HEK293 (cell line): ENCODE measurements at regions not wholly inside any gene's neighbourhood (a gene's known extent, or its start where the extent isn't known, plus 50 kb on each side); places are given as distances from the start of the nearest gene placed in this dataset.

ENCODE experiments used
- CTCF ChIA-PET: fragments of 350-600 bp; formaldehyde crosslinking; extraction: SDS; loops from one replicate; lab custom pipeline; 2021; ENCODE audit warnings: antibody characterized with exemption; lab: Yijun Ruan, JAX
- POLR2A ChIA-PET: fragments of 300-600 bp; formaldehyde crosslinking; extraction: SDS; loops from one replicate; lab custom pipeline; 2020; ENCODE audit warnings: antibody characterized with exemption, inconsistent platforms; lab: Yijun Ruan, JAX
- H3K27ac ChIP-seq: fragments of 200-500 bp; sonication (Bioruptor generic); 2 replicates; pipeline ENCODE4 v1.5.1; 2014; ENCODE audit warnings: low read depth, low read length, control low read depth, inconsistent platforms; ENCODE audit errors: extremely low read depth
- H3K36me3 ChIP-seq, 2 experiments: fragments of 200-500 bp in 1 of 2; sonication (Bioruptor generic) in 1 of 2; 1 replicate in 1 of 2; 2 replicates in 1 of 2; pipeline ENCODE4 v1.5.1; 2014 to 2017; ENCODE audit warnings: inconsistent platforms in 2 of 2, low read length in 2 of 2; ENCODE audit not compliant: control insufficient read depth in 2 of 2, insufficient read depth in 1 of 2
- H3K4me1 ChIP-seq: fragments of 200-500 bp; sonication (Bioruptor generic); 2 replicates; pipeline ENCODE4 v1.5.1; 2014; ENCODE audit warnings: mild to moderate bottlenecking, low read length, inconsistent platforms; ENCODE audit not compliant: control insufficient read depth, insufficient read depth
- H3K4me3 ChIP-seq: 2 replicates; pipeline ENCODE4 v1.5.1; 2011; ENCODE audit warnings: low read depth, mild to moderate bottlenecking, control low read depth, low read length, moderate library complexity
- H3K9me3 ChIP-seq: fragments of 200-500 bp; sonication (Bioruptor generic); 2 replicates; pipeline ENCODE4 v1.5.1; 2014; ENCODE audit warnings: low read depth, low read length, inconsistent platforms; ENCODE audit not compliant: control insufficient read depth, insufficient read depth
- BCL11A ChIP-seq: fragments of 450-650 bp; formaldehyde crosslinking; IDR thresholded peaks from 2 replicates; pipeline ENCODE4 v1.5.1; 2016; ENCODE audit warnings: low read depth, missing biosample characterization, missing genetic modification characterization
- CTCF ChIP-seq: fragments of 450-650 bp; formaldehyde crosslinking; IDR thresholded peaks from 2 replicates; pipeline ENCODE4 v1.5.1; 2016; ENCODE audit warnings: missing biosample characterization, missing genetic modification characterization
- KLF8 ChIP-seq: fragments of 450-650 bp; formaldehyde crosslinking; IDR thresholded peaks from 2 replicates; pipeline ENCODE4 v1.5.1; 2016; ENCODE audit warnings: missing biosample characterization, missing genetic modification characterization
- SCRT1 ChIP-seq: fragments of 450-650 bp; formaldehyde crosslinking; IDR thresholded peaks from 2 replicates; pipeline ENCODE4 v1.5.1; 2016; ENCODE audit warnings: missing biosample characterization, missing genetic modification characterization, borderline replicate concordance
- SCRT2 ChIP-seq: fragments of 450-650 bp; formaldehyde crosslinking; IDR thresholded peaks from 2 replicates; pipeline ENCODE4 v1.5.1; 2016; ENCODE audit warnings: missing biosample characterization, missing genetic modification characterization
- TRIM28 ChIP-seq: IDR thresholded peaks from 2 replicates; pipeline ENCODE4 v1.6.1; 2011; ENCODE audit warnings: low read length, control low read depth, borderline replicate concordance
- ZFP69B ChIP-seq: fragments of 450-650 bp; formaldehyde crosslinking; IDR thresholded peaks from 2 replicates; pipeline ENCODE4 v1.5.1; 2016; ENCODE audit warnings: missing biosample characterization, missing genetic modification characterization
- ZNF112 ChIP-seq: fragments of 450-650 bp; formaldehyde crosslinking; IDR thresholded peaks from 2 replicates; pipeline ENCODE4 v1.5.0; 2017; ENCODE audit warnings: missing biosample characterization, missing genetic modification characterization
- ZNF292 ChIP-seq: fragments of 450-650 bp; formaldehyde crosslinking; IDR thresholded peaks from 2 replicates; pipeline ENCODE4 v1.5.1; 2016; ENCODE audit warnings: low read depth, missing biosample characterization, missing genetic modification characterization, borderline replicate concordance
- ZNF426 ChIP-seq: fragments of 450-650 bp; formaldehyde crosslinking; IDR thresholded peaks from 2 replicates; pipeline ENCODE4 v1.5.1; 2017; ENCODE audit warnings: missing biosample characterization, missing genetic modification characterization, mild to moderate bottlenecking, inconsistent platforms, moderate library complexity
- ZNF529 ChIP-seq: fragments of 450-650 bp; formaldehyde crosslinking; IDR thresholded peaks from 2 replicates; pipeline ENCODE4 v1.5.1; 2017; ENCODE audit warnings: missing genetic modification characterization, missing biosample characterization; ENCODE audit not compliant: insufficient replicate concordance
- ZNF558 ChIP-seq: fragments of 450-650 bp; formaldehyde crosslinking; IDR thresholded peaks from 2 replicates; pipeline ENCODE4 v1.5.1; 2016; ENCODE audit warnings: missing biosample characterization, missing genetic modification characterization
- ZNF585B ChIP-seq: fragments of 450-650 bp; formaldehyde crosslinking; IDR thresholded peaks from 2 replicates; pipeline ENCODE4 v1.5.1; 2016; ENCODE audit warnings: missing biosample characterization, missing genetic modification characterization
- ZNF707 ChIP-seq: fragments of 450-650 bp; formaldehyde crosslinking; IDR thresholded peaks from 2 replicates; pipeline ENCODE4 v1.5.1; 2016; ENCODE audit warnings: missing biosample characterization, missing genetic modification characterization
- TF ChIP-seq, protein P1 (sequence below): fragments of 450-650 bp; formaldehyde crosslinking; IDR thresholded peaks from 2 replicates; pipeline ENCODE4 v1.5.1; 2016; ENCODE audit warnings: missing biosample characterization, missing genetic modification characterization
- TF ChIP-seq, protein P2 (sequence below): fragments of 450-650 bp; formaldehyde crosslinking; IDR thresholded peaks from 2 replicates; pipeline ENCODE4 v1.5.1; 2017; ENCODE audit warnings: missing biosample characterization, missing genetic modification characterization
- TF ChIP-seq, protein P3 (sequence below): fragments of 450-650 bp; formaldehyde crosslinking; IDR thresholded peaks from 2 replicates; pipeline ENCODE4 v1.5.1; 2017; ENCODE audit warnings: missing biosample characterization, missing genetic modification characterization

- TF ChIP-seq ZFP69B (tag by site-specific recombination) = no peak
- no peak for TF ChIP-seq ZNF292
- no peak for TF ChIP-seq ZNF585B (tag by site-specific recombination)
- TF ChIP-seq ZNF112 (tag by site-specific recombination) = no peak
- no peak for TF ChIP-seq BCL11A (tag by site-specific recombination)
- no peak for TF ChIP-seq ZNF529 (tag by site-specific recombination)
- no peak for TF ChIP-seq ZNF558
- TF ChIP-seq KLF8 = no peak
- TF ChIP-seq, protein P1, sequence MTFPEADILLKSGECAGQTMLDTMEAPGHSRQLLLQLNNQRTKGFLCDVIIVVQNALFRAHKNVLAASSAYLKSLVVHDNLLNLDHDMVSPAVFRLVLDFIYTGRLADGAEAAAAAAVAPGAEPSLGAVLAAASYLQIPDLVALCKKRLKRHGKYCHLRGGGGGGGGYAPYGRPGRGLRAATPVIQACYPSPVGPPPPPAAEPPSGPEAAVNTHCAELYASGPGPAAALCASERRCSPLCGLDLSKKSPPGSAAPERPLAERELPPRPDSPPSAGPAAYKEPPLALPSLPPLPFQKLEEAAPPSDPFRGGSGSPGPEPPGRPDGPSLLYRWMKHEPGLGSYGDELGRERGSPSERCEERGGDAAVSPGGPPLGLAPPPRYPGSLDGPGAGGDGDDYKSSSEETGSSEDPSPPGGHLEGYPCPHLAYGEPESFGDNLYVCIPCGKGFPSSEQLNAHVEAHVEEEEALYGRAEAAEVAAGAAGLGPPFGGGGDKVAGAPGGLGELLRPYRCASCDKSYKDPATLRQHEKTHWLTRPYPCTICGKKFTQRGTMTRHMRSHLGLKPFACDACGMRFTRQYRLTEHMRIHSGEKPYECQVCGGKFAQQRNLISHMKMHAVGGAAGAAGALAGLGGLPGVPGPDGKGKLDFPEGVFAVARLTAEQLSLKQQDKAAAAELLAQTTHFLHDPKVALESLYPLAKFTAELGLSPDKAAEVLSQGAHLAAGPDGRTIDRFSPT (tag by site-specific recombination) = no peak
- TF ChIP-seq, protein P2, sequence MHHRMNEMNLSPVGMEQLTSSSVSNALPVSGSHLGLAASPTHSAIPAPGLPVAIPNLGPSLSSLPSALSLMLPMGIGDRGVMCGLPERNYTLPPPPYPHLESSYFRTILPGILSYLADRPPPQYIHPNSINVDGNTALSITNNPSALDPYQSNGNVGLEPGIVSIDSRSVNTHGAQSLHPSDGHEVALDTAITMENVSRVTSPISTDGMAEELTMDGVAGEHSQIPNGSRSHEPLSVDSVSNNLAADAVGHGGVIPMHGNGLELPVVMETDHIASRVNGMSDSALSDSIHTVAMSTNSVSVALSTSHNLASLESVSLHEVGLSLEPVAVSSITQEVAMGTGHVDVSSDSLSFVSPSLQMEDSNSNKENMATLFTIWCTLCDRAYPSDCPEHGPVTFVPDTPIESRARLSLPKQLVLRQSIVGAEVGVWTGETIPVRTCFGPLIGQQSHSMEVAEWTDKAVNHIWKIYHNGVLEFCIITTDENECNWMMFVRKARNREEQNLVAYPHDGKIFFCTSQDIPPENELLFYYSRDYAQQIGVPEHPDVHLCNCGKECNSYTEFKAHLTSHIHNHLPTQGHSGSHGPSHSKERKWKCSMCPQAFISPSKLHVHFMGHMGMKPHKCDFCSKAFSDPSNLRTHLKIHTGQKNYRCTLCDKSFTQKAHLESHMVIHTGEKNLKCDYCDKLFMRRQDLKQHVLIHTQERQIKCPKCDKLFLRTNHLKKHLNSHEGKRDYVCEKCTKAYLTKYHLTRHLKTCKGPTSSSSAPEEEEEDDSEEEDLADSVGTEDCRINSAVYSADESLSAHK = no peak
These were observed 93.6 kb upstream of the MTAP start (continued) for GRCh38 chr9:21708856-21709255.

DNA sequence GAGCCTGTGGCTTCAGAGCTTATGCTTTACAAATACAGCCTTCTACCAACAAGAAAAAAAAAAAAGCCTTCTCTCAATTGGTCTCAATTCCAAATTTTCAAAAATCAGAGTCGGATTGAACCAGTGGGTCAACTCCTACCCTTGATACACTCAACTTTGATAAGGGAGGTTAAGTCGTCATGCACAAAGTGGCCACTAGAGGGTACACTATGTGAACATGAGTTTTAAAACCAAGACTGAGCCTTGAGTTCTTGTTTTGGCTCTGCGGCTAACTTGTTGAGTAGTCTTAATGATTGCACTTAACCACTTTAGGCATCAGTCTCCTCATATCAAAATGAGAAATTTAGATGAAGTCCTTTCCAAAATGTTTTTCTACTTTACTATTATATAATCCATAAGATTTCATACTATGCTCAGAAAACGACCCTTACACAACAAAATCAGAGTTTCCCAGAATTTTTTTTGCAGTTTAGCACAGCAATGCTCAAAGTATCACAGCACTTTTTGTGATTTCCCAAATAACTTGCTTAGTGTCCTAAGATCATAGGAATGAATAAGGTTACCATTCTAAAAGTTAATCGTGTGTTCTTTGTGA is 92.9 kb upstream of the MTAP start:
- 0 out of 2 replicates have a peak, but pooled peaks have one; percentile 16 for TF ChIP-seq TRIM28
- TF ChIP-seq ZNF707 (tag by site-specific recombination) = no peak
- TF ChIP-seq SCRT2 = peak; percentile 53
- 0 out of 2 replicates have a peak, but pooled peaks have one; percentile 14 for TF ChIP-seq CTCF (tag by site-specific recombination)
- TF ChIP-seq SCRT1 (tag by site-specific recombination) = peak; percentile 20; the same call in 1 of the 2 replicates
- H3K4me1 ChIP-seq = no peaks in the 10 kb centered on the region
- ChIA-PET CTCF (interaction anchor here (0.6 to 2.9 kb wide), 41 partner anchors 9 to 514 kb away, joined by 3 to 31 read pairs (median 4); no protein-coding TSS in a partner anchor), POLR2A (no interaction called here)
- no peak overlapping the region for H3K27ac ChIP-seq
- H3K36me3 ChIP-seq = no peaks in the 10 kb centered on the region
- H3K4me3 ChIP-seq = no peak overlapping the region
- no peaks in the 10 kb centered on the region for H3K9me3 ChIP-seq

DNA sequence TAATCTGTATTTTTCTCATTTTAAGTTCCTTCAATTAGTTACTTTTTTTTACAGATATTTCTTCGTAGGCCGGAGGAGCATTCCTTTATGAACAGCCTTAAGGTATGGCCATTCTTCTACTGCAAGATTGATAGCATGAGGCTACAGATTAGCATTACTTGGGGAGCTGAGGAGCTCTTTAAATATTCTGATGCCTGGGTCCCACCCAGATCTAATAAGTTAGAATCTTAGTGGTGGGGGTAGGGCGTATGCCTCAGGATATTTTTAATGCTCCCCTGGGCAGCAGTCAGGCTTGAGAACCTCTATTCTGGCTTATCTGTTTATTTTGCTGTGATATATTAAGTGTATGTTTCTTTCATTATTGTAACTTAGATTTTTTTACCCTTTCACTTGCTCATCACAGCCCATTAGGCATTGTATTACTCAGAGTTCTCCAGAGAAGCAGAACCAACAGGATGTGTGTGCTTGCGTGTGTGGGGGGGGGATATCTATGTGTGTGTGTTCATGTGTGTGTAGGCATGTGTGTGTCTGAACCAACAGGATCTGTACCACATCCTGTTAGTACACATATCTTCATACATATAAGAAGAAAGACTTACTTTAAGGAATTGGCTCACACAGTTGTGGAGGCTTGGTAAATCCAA is 91.8 kb upstream of the MTAP start:
- TF ChIP-seq, protein P3, sequence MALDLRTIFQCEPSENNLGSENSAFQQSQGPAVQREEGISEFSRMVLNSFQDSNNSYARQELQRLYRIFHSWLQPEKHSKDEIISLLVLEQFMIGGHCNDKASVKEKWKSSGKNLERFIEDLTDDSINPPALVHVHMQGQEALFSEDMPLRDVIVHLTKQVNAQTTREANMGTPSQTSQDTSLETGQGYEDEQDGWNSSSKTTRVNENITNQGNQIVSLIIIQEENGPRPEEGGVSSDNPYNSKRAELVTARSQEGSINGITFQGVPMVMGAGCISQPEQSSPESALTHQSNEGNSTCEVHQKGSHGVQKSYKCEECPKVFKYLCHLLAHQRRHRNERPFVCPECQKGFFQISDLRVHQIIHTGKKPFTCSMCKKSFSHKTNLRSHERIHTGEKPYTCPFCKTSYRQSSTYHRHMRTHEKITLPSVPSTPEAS (tag by site-specific recombination) = 0 out of 2 replicates have a peak, but pooled peaks have one; percentile 20
- TF ChIP-seq ZNF426 (tag by site-specific recombination) = no peak
- Histone ChIP-seq H3K4me1 (no peaks in the 10 kb centered on the region), H3K4me3 (no peak overlapping the region), H3K36me3 (no peaks in the 10 kb centered on the region), H3K27ac (no peak overlapping the region), H3K9me3 (no peaks in the 10 kb centered on the region)
- CTCF ChIA-PET = interaction anchor here (1.0 to 2.2 kb wide), 4 partner anchors 74 to 244 kb away, joined by 4 to 7 read pairs (median 5); no protein-coding TSS in a partner anchor
- POLR2A ChIA-PET = no interaction called here
